H9 (cell line): ENCODE measurements at regions not wholly inside any gene's neighbourhood (a gene's known extent, or its start where the extent isn't known, plus 50 kb on each side); places are given as distances from the start of the nearest gene placed in this dataset.

Experiments
- DNase-seq: peaks from one replicate; pipeline ENCODE4 v3.0.0-alpha.2; 2017
- H2AFZ ChIP-seq: one replicate; pipeline ENCODE4 v1.6.1; 2013; ENCODE audit warnings: mild to moderate bottlenecking, low read length, control low read depth, moderate library complexity
- H2AK5ac ChIP-seq: 2 replicates; pipeline ENCODE4 v1.6.1; 2013; ENCODE audit warnings: low read length, control low read depth, mixed read lengths; ENCODE audit not compliant: insufficient read length
- H2BK120ac ChIP-seq: one replicate; pipeline ENCODE4 v1.6.1; 2013; ENCODE audit warnings: low read depth, mild to moderate bottlenecking, low read length, control low read depth, inconsistent platforms; ENCODE audit not compliant: poor library complexity, severe bottlenecking
- H2BK12ac ChIP-seq: 2 replicates; pipeline ENCODE4 v1.6.1; 2013; ENCODE audit warnings: low read length, control low read depth, mixed read lengths, low read depth; ENCODE audit not compliant: insufficient read length
- H2BK15ac ChIP-seq: 2 replicates; pipeline ENCODE4 v1.6.1; 2013; ENCODE audit warnings: low read depth, low read length, control low read depth
- H2BK20ac ChIP-seq: one replicate; pipeline ENCODE4 v1.6.1; 2013; ENCODE audit warnings: low read depth, mild to moderate bottlenecking, low read length, control low read depth, inconsistent platforms; ENCODE audit not compliant: poor library complexity, severe bottlenecking
- H2BK5ac ChIP-seq: 2 replicates; pipeline ENCODE4 v1.6.1; 2013; ENCODE audit warnings: low read length, control low read depth, mixed read lengths; ENCODE audit not compliant: insufficient read length
- H3K14ac ChIP-seq: 2 replicates; pipeline ENCODE4 v1.6.1; 2013; ENCODE audit warnings: low read length, control low read depth; ENCODE audit not compliant: insufficient read depth
- H3K18ac ChIP-seq: 2 replicates; pipeline ENCODE4 v1.6.1; 2013; ENCODE audit warnings: low read depth, mild to moderate bottlenecking, mixed read lengths, low read length, control low read depth; ENCODE audit not compliant: insufficient read length
- H3K23ac ChIP-seq: 2 replicates; pipeline ENCODE4 v1.6.1; 2013; ENCODE audit warnings: low read length, control low read depth, mixed read lengths, low read depth; ENCODE audit not compliant: insufficient read length
- H3K23me2 ChIP-seq: 2 replicates; pipeline ENCODE4 v1.6.1; 2013; ENCODE audit warnings: low read depth, mild to moderate bottlenecking, mixed read lengths, low read length, control low read depth; ENCODE audit not compliant: insufficient read length, poor library complexity, severe bottlenecking
- H3K27ac ChIP-seq: 2 replicates; pipeline ENCODE4 v1.5.1; 2013; ENCODE audit warnings: low read length, control low read depth, mixed read lengths, low read depth; ENCODE audit not compliant: insufficient read length
- H3K27me3 ChIP-seq: 2 replicates; pipeline ENCODE4 v1.6.1; 2013; ENCODE audit warnings: low read length, control low read depth, inconsistent platforms; ENCODE audit not compliant: insufficient read depth
- H3K4ac ChIP-seq: 2 replicates; pipeline ENCODE4 v1.6.1; 2013; ENCODE audit warnings: low read depth, mild to moderate bottlenecking, control low read depth, inconsistent platforms, low read length, moderate library complexity
- H3K4me1 ChIP-seq: 2 replicates; pipeline ENCODE4 v1.6.1; 2013; ENCODE audit warnings: low read length, control low read depth, inconsistent platforms; ENCODE audit not compliant: insufficient read depth
- H3K4me2 ChIP-seq: 2 replicates; pipeline ENCODE4 v1.6.1; 2013; ENCODE audit warnings: low read length, control low read depth, mixed read lengths; ENCODE audit not compliant: insufficient read length, insufficient read depth
- H3K56ac ChIP-seq: 2 replicates; pipeline ENCODE4 v1.6.1; 2013; ENCODE audit warnings: low read depth, mild to moderate bottlenecking, mixed read lengths, low read length, control low read depth; ENCODE audit not compliant: insufficient read length
- H3K79me1 ChIP-seq: 2 replicates; pipeline ENCODE4 v1.6.1; 2013; ENCODE audit warnings: low read depth, mild to moderate bottlenecking, moderate library complexity, low read length, control low read depth, inconsistent platforms; ENCODE audit not compliant: insufficient read depth, poor library complexity, severe bottlenecking
- H3K79me2 ChIP-seq: 2 replicates; pipeline ENCODE4 v1.6.1; 2013; ENCODE audit warnings: low read length, control low read depth, inconsistent platforms; ENCODE audit not compliant: insufficient read depth
- H3K9ac ChIP-seq: 2 replicates; pipeline ENCODE4 v1.6.1; 2013; ENCODE audit warnings: low read length, control low read depth, mixed read lengths; ENCODE audit not compliant: insufficient read length; ENCODE audit errors: extremely low read depth
- H3K9me3 ChIP-seq: one replicate; pipeline ENCODE4 v1.6.1; 2013; ENCODE audit warnings: low read depth, low read length, inconsistent platforms; ENCODE audit not compliant: control insufficient read depth
- H3T11ph ChIP-seq: one replicate; pipeline ENCODE4 v1.6.1; 2013; ENCODE audit warnings: mild to moderate bottlenecking, low read length, control low read depth, inconsistent platforms
- H4K20me1 ChIP-seq: one replicate; pipeline ENCODE4 v1.6.1; 2013; ENCODE audit not compliant: control insufficient read depth, insufficient read length, insufficient read depth
- H4K5ac ChIP-seq: 2 replicates; pipeline ENCODE4 v1.6.1; 2013; ENCODE audit warnings: low read depth, mild to moderate bottlenecking, mixed read lengths, low read length, control low read depth; ENCODE audit not compliant: insufficient read length
- H4K8ac ChIP-seq: replicated peaks from 2 replicates; pipeline ENCODE4 v1.6.1; 2013; ENCODE audit warnings: low read length, control low read depth, mixed read lengths, low read depth; ENCODE audit not compliant: insufficient read length
- H4K91ac ChIP-seq: 2 replicates; pipeline ENCODE4 v1.6.1; 2013; ENCODE audit warnings: low read depth, mild to moderate bottlenecking, moderate library complexity, mixed read lengths, low read length, control low read depth; ENCODE audit not compliant: insufficient read length
- H3K27ac Mint-ChIP-seq, 3 experiments: 2 replicates in 2 of 3; 3 replicates in 1 of 3; pipeline ENCODE4 v1.8.0; 2020 to 2021; ENCODE audit warnings: mixed read lengths in 3 of 3, mild to moderate bottlenecking in 1 of 3, moderate library complexity in 1 of 3
- H3K27me3 Mint-ChIP-seq: 2 replicates; pipeline ENCODE4 v1.8.0; 2021; ENCODE audit warnings: low read depth, mild to moderate bottlenecking, moderate library complexity, mixed read lengths
- H3K36me3 Mint-ChIP-seq, 3 experiments: 2 replicates in 2 of 3; 3 replicates in 1 of 3; pipeline ENCODE4 v1.8.0; 2020 to 2021; ENCODE audit warnings: low read depth in 3 of 3, mixed read lengths in 3 of 3; ENCODE audit not compliant: insufficient read depth in 1 of 3
- H3K4me1 Mint-ChIP-seq, 2 experiments: 2 replicates each; pipeline ENCODE4 v1.8.0; 2020; ENCODE audit warnings: mixed read lengths in 2 of 2
- H3K4me3 Mint-ChIP-seq, 2 experiments: 2 replicates in 1 of 2; 3 replicates in 1 of 2; pipeline ENCODE4 v1.8.0; 2020 to 2021; ENCODE audit warnings: mild to moderate bottlenecking in 2 of 2, mixed read lengths in 2 of 2, moderate library complexity in 1 of 2
- H3K9me3 Mint-ChIP-seq, 2 experiments: 2 replicates in 1 of 2; 3 replicates in 1 of 2; pipeline ENCODE4 v1.8.0; 2020; ENCODE audit warnings: mild to moderate bottlenecking in 2 of 2, mixed read lengths in 2 of 2, moderate library complexity in 1 of 2
- WGBS: extraction: QIAGEN DNeasy Blood & Tissue Kit; methylation state at CpG from one replicate; pipeline ENCODE4 v1.1.7; 2013; ENCODE audit warnings: missing lambda C conversion rate, low lambda C conversion rate, mixed read lengths; ENCODE audit not compliant: insufficient read length; ENCODE audit errors: extremely low coverage; 5-methylcytosine and 5-hydroxymethylcytosine counted together
- TF ChIP-seq, protein P1 (sequence below): fragments of 200-600 bp; sonication (generic); conservative IDR thresholded peaks from 3 replicates; pipeline ENCODE4 v1.8.0; 2021; ENCODE audit warnings: antibody characterized with exemption, mild to moderate bottlenecking

DNA sequence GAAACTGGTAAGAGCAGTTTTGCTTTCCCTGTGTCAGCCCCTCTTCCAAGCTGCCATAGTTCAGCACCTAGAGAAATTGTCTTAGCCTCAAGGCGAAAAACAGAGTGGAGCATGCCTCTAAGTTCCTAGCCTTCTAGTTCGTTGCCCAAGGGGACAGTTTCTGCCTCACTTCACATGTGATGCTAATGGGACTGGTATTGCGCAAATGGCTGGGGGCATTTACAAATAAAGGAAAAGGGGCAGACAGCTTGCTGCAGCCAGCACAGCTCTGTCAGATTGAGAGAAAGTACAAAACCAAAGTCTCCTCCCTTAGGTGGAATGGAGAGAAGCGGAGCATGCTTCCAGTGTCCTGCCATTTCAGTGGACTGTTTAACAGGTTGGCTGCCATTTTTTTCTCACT lies 567.7 kb downstream of the ETV1 start:
- H3K9ac ChIP-seq = no peak overlapping the region
- H3K23ac ChIP-seq = no peak overlapping the region
- H3K4me1 ChIP-seq = no peaks in the 10 kb centered on the region
- no peak overlapping the region for H2BK120ac ChIP-seq
- H3K18ac ChIP-seq = no peak overlapping the region
- no peaks in the 10 kb centered on the region for H3K79me1 ChIP-seq
- no peak overlapping the region for H2BK5ac ChIP-seq
- Mint-ChIP-seq H3K9me3 (peaks cover 8 to 11% of the 10 kb centered on the region in 2 experiments), H3K4me3 (no peak overlapping the region), H3K4me1 (no peaks in the 10 kb centered on the region), H3K27me3 (no peaks in the 10 kb centered on the region), H3K36me3 (peaks cover 2 to 21% (median 7%) of the 10 kb centered on the region in 3 experiments; a peak in 6 of 7 replicates), H3K27ac (no peak overlapping the region)
- H4K91ac ChIP-seq = no peak overlapping the region
- no peak overlapping the region for H3K27ac ChIP-seq
- no peak overlapping the region for H3K14ac ChIP-seq
- H2BK12ac ChIP-seq = no peak overlapping the region
- H3K9me3 ChIP-seq = no peaks in the 10 kb centered on the region
- no peak overlapping the region for H4K8ac ChIP-seq
- H3K56ac ChIP-seq = no peak overlapping the region
- H2AFZ ChIP-seq = no peak overlapping the region
- no peaks in the 10 kb centered on the region for H3K27me3 ChIP-seq
- H3K4me2 ChIP-seq = no peak overlapping the region
- no peak overlapping the region for H2BK20ac ChIP-seq
- H4K20me1 ChIP-seq = no peaks in the 10 kb centered on the region
- H3K4ac ChIP-seq = no peak overlapping the region
- no peak overlapping the region for H4K5ac ChIP-seq
- TF ChIP-seq, protein P1, sequence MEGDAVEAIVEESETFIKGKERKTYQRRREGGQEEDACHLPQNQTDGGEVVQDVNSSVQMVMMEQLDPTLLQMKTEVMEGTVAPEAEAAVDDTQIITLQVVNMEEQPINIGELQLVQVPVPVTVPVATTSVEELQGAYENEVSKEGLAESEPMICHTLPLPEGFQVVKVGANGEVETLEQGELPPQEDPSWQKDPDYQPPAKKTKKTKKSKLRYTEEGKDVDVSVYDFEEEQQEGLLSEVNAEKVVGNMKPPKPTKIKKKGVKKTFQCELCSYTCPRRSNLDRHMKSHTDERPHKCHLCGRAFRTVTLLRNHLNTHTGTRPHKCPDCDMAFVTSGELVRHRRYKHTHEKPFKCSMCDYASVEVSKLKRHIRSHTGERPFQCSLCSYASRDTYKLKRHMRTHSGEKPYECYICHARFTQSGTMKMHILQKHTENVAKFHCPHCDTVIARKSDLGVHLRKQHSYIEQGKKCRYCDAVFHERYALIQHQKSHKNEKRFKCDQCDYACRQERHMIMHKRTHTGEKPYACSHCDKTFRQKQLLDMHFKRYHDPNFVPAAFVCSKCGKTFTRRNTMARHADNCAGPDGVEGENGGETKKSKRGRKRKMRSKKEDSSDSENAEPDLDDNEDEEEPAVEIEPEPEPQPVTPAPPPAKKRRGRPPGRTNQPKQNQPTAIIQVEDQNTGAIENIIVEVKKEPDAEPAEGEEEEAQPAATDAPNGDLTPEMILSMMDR = no peak
- no CpG with 5 or more reads among the region's 4 CpGs for WGBS
- no peak overlapping the region for H2BK15ac ChIP-seq
- DNase-seq = no peak
- H2AK5ac ChIP-seq = no peak overlapping the region
- no peak overlapping the region for H3T11ph ChIP-seq
- no peaks in the 10 kb centered on the region for H3K79me2 ChIP-seq
- H3K23me2 ChIP-seq = no peaks in the 10 kb centered on the region
